HG02938 (cell line): ENCODE measurements at regions not wholly inside any gene's neighbourhood (a gene's known extent, or its start where the extent isn't known, plus 50 kb on each side); places are given as distances from the start of the nearest gene placed in this dataset.

Source experiments
- ATAC-seq: cut with Tn5 transposase; IDR thresholded peaks from one replicate; pipeline ENCODE4 v1.9.1; 2021; ENCODE audit warnings: mild to moderate bottlenecking, moderate library complexity; ENCODE audit not compliant: unreplicated experiment

DNA sequence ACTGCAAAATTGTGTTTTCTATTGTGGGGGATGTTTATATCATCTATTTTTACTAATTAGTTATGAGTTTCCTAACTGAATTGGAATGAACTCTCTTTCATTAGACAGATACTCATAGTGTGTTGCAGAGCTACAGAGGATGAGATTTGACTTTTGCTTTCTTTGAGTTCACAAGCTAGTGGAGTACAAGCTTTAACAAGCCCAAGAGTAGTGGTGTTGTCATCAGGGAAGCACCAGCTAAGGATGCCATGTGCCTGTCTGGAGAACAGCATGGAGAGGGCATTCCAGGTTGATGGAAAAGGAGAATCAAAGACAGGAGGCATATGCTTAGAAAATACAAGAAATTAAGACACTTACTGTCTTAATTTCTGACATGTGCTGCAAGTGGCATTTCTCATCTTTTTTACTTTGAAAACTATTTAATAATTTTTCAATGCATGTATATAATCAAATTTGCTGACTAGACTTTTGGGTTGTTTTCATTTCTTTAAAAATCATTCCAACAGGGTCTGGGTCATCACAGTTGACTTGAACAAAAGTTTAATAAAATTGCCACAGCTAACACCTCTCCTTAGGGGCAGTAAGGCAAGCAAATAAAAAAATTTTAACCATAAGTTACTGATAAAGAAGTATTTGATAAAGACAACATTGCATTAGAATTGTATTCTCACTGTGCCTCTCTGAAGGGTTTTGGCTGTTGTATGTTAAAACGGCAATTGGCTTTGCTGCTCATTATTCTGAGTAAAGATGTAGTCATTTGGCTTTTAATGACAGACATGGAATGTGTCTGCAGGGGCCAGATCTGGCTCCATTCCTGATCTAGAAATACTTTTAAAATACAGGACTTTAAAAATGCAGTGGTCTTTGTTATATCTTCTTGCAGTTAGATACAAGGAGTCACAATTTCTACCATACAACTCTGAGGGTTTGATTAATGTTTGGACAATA lies 323.7 kb upstream of the CDH11 start:
- ATAC-seq: no peak

- no peak for ATAC-seq
Observed at GRCh38 chr16:65441501-65441900, 319.6 kb upstream of the CDH11 start.

- ATAC-seq: no peak
Observed at GRCh38 chr16:65429504-65430181, 307.8 kb upstream of the CDH11 start.

DNA sequence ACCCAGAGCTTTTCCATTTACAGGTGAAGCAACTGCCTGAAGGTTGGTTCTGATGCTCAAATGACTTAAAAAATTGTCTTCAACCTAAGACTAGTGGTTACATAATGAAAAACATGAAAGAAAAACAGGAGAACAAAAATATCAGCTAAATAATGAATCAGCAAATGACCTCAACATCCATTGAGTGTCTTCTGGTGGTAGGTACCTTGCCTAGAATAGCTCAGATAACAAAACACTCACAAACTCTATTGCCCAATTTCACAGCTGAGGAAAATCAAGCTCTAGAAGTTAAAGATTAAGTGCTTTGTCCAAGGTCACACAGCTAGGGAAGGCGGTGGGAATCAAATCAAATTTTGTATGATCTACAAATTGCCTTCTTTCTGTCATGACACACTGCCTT lies 304.6 kb upstream of the CDH11 start:
- ATAC-seq: no peak

DNA sequence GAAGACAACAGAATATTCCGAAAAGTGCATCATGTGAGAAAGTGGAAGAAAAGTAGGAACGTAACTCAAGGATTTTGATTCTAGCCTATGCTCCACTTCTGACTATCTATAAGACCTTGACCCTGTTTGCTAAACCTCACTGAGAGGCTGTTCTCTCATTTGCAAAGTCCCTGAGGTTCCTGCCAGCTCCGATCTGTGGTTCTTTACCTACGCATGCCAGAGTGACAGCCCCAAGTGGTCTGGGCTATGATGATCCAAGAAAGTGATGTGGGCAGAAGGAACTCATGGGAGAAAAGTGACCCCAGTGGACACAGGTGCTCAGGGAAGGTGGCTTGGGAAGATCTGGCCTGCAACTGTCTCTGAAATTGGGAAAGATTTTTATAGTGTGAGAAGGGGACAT lies 301.1 kb upstream of the CDH11 start:
- no peak for ATAC-seq

DNA sequence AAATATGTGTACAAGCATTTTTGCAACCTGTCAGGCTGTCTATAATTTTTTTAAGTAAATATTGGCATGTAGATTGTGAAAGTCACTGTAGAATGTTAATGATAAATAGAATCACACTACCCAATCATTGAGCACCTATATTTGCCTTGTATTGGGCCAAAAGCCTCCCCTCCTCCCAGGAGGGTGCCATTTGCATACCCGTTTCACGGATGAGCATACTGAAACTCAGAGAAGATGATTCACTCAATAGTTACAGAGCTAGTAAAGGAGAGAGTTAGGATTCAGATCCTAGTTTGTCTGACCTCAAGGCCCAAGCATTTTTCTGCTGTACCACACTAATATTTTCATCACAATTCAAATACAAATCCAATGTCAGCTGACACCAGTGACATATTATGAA lies 299.7 kb upstream of the CDH11 start:
- ATAC-seq: no peak

- ATAC-seq: no peak
Observed at GRCh38 chr16:65418435-65418834, 296.6 kb upstream of the CDH11 start.

DNA sequence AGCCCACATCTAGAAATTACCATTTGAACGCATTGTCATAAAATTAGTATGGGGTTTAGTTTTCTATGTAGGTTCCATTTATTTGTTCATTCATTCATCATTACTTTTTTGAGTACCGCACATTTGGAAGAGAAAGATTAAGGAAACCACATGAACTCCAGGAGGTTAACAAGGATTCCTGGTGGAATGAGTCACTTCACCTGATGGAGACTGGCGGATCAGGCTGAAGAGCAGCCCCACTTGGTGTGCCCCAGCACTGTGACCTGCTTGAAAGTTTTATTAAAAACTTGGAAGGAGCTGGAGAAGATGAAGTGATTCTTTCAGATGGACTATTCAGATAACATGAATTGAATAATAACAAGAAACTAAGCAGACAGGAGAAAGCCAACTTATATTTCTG lies 293.6 kb upstream of the CDH11 start:
- ATAC-seq: no peak

DNA sequence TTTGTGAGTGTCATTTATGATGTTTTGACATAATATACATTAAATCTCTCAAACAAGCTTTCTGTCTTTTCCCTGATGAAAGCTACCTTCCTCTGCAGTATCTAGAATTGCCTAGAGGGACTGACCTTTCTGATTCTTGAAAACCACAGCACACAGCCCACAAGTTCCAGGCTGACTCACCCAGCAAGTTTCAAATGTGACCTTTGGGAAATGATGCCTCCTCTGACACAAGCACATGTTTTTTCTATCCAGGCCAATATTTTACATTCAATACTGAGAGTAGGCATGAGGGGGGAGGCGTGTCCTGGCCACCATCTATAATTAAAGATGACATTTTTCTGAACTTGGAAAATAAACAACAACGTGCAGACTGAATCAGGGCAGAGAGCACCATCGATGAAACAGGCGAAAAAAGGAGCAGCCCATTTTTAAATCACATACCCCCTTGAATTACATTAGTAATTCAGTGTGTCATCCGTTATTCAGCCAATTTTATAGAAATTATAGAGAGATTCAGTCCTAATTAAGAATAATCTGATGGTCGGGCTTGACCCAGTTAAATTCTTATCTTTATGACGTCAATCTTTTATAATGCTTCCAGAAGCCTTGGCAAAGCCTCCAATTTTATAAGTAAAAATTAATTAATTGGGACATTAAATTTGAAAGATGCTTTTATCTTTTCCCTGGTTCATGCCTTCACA lies 292.6 kb upstream of the CDH11 start:
- ATAC-seq: no peak

- ATAC-seq: no peak
Observed at GRCh38 chr16:65413861-65414260, 292.0 kb upstream of the CDH11 start.

- no peak for ATAC-seq
Observed at GRCh38 chr16:65410801-65411200, 288.9 kb upstream of the CDH11 start.

DNA sequence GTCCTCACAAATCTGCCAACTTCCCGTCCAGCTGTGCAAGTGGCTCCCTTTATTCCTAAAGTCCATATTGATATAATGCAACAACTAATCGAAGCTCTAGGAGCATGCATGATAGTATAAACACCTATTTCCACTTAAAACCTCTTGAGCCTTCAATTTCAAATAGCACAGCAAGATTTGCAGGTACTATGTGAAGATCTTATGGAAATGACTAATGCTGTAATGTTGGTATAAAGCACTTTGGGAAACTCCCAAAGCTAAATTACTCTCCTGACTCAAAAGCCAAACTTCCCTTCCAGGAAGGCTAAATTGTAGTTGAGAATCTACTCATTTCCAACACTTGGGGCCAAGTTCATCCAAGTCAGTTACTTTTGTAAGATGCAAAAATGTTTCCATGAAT lies 287.6 kb upstream of the CDH11 start:
- ATAC-seq: no peak

DNA sequence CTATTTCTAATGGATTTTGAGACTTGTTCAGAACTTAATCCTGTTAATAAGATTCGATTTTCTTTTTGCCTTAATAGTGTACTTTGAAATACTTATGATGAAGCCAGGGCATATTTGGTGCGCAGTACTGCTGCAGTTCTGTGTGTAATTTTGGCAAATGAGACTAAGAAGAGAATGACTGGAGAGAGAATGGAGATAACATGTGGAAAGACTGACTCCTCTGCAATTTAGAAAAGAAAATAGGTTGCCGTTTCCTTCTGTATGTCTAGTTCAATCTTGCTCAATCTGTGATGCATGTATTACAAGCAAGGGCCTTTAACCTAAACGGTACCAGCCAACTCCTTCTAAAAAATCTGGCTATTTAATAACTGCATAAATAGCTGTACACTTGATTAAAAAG lies 285.1 kb upstream of the CDH11 start:
- ATAC-seq: no peak

DNA sequence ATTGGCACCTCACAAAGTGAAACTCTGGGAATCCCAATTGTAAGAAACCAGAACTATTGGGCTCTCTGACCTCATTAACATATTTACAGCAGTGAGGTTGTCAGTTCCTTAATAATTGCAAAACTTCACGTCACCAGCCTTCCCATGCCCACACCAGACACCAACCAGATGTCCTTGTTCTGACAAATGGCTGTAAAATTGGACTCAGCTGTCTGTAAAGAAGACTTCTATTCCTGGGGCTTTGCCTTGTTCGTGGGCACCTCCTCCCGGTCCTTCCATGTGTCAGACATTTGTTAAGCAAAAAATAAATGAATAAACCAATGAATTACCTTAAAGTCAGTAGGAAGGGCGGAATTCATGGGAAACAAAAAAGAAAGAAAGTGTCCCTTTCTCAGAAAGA lies 284.3 kb upstream of the CDH11 start:
- ATAC-seq: no peak

- no peak for ATAC-seq
Observed at GRCh38 chr16:65394281-65394680, 272.4 kb upstream of the CDH11 start.

DNA sequence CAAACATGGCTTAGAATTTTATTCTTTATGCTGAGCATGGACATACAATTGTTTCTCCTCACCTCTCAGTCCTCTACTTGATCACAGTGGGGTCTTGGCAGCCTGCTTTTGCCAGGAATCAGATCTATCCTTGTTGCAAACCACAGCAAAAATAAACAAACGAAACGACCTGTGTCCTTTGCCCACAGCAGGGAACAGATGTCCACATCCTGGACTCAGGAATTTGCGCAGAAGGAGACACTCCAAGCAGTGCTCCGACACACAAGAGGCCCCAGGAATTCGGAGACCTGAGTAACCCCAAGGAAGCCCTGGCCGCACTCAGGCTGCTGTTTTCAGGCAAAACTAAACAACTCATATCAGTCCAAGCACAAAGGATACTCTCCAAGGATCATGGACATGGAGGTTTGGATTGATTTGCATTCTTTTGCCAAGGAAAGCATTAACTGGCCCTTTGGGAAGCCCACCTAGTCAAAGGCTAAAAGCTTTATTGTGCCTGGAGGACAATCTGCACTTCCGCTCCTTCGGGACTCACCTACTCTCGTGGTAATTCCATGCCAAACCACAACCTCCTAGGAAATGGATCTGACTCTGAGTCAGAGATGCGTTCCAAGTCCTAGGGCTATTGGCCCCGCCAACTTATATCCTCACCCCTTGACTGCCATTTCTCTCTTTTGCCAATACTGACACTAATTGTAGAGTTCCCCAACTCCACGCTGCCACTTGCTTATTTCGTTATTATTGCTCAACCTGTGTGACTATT lies 271.1 kb upstream of the CDH11 start:
- ATAC-seq: no peak

DNA sequence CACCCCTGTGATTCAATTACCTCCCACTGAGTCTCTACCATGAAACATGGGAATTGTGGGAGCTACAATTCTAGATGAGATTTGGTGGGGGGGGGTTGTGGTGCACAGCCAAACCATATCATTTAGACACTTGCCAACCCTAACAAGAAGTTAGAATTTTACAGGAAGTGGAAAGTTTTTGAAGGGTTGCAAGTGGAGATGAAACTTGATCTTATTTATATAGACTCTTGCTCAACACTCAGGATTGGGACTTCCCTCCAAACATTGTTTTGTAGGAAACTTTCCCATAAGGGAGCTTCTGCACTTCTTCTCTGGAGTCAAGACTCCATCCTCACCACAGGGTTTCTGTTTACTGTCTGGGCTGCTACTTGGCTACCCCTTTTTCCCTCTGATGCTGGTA lies 266.7 kb upstream of the CDH11 start:
- no peak for ATAC-seq

- ATAC-seq: no peak
Observed at GRCh38 chr16:65386672-65387071, 264.8 kb upstream of the CDH11 start.

DNA sequence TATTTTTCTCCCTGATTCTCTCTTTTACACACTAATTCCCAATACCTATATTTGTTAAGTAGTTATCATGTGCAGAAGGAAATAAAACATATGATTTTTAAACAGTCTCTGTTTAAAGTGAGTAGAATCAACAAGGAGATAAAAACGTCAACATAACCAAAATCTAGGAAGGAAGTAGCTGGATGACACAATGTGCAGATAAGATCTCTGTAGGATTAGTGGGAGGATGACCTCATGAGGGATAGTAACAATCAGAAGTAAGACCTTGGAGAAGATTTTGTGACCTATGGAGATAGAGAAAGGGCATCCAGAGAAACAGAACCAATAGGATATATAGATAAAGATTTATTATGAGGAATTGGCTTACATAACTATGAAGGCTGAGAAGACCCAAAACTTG lies 262.6 kb upstream of the CDH11 start:
- no peak for ATAC-seq

- ATAC-seq: no peak
Observed at GRCh38 chr16:65377195-65377594, 255.3 kb upstream of the CDH11 start.

DNA sequence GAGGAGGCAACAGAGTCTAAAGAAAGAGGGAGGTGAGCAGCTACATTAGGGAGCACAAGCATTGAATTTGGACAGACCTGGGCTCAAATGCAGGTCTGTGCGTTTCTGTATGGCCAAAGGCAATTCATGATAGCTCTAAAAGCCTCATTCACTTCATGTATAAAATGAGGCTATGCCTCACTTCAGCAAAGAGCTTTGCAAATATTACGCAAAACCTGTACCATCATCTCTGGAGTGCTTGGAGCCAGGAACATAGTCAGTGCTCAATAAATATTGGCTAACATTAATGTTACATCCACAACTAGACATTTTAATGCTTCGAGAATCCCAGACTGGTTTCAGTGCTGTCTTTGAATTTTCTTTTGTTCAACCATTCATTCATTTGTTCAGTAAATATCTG lies 254.7 kb upstream of the CDH11 start:
- ATAC-seq: no peak
